Urothelium cell line (cell line): ENCODE measurements at regions not wholly inside any gene's neighbourhood (a gene's known extent, or its start where the extent isn't known, plus 50 kb on each side); places are given as distances from the start of the nearest gene placed in this dataset.
A peak's percentile ranks its signal among the peaks of the same experiment; 100 is the strongest.

ENCODE experiments used
- DNase-seq: peaks from one replicate; pipeline ENCODE4 v3.0.0; 2011; ENCODE audit warnings: low spot score, mixed read lengths
- FAIRE-seq: peaks from 2 replicates; lab custom pipeline; 2011; peaks lifted over from hg19 to GRCh38; lab: Jason Lieb, UNC

DNA sequence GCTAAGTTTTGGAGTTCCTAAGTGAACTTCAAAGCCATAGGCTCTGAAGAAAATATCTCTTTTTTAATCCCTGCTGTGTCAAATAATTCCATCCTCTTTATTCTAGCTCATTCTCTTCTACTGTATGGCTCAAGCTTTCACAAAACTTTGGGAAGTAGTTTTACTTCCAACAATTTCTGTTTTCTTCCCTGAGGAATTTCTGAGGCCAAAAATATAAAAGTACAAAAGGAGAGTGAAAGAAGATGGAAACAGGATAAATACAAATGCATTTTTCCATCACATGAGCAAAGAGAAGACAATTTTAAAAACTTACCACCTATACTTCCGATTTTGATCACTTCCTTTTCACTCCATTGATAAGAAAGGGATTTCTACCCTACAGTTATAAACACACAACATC is 585.7 kb upstream of the DAB2 start:
- DNase-seq, result no peak
- FAIRE-seq, result no peak

DNA sequence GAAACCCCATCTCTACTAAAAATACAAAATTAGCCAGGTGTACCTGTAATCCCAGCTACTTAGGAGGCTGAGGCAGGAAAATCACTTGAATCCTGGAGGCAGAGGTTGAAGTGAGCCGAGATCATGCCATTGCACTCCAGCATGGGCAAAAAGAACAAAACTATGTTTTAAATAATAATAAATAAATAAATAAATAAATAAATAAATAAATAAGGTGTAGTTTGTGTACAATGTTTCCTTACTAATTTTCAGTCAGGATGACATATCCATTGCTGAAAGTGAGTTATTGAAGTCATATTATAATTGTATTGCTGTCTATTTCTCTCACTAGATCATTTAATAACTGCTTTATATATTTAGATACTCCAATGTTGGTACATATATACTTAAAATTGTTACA is 581.5 kb upstream of the DAB2 start:
- FAIRE-seq (no peak), DNase-seq (no peak)

DNA sequence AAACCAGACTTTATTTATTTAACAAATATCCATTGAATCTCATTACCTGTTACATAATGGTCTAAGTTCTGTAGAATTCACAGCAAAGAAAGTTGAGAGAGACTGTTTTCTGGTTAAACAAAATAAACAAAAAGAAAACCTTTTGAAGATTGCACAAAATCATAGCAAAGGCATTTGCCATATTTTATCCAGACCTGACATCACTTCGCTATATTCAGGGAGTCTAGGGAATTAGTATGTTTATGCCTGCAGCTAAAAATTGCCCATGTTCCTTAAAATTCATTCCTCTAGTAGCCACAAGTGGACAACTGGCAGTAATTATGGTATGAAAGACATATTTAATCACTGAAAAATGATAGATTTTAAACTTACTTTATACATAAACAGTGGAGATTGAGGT is 577.0 kb upstream of the DAB2 start:
- no peak for DNase-seq
- FAIRE-seq, result no peak

DNA sequence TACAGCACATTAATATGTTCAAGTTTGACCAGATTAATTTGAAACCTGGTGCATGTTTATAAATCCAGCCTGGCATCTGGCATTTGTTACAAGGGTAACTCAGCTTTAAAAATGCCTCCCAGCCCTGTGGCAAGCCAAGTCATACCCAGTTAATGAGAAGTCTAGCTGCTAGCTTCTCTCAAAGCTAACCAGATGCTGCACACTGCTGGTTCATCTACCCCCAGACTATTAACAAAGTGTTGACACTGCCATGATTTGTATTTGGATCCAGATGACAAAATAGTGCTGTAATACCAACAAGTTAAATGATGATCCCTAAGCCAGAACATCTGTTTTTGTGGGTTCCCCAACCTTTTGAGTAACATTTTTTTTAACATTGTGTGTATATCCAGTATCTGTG is 573.7 kb upstream of the DAB2 start:
- DNase-seq (no peak), FAIRE-seq (no peak)

DNA sequence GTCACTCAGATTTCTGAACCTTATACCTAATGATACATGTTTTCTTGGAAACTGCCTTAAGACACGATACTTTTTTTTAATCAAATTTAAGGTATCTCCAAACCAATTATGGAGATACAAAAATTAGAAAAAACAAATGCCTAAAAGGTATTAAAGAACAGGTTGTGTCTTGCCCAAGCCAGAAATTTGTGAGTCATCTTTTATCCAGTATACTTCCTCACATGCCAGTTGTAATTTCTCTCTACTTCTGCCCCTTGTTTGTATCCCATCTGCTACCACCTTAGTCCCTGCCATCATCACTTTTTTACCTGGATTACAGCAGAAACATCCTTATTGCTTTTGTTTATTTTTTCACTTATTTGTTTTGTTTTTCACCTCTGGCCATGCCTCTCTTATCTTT is 571.2 kb upstream of the DAB2 start:
- FAIRE-seq, result no peak
- no peak for DNase-seq

DNA sequence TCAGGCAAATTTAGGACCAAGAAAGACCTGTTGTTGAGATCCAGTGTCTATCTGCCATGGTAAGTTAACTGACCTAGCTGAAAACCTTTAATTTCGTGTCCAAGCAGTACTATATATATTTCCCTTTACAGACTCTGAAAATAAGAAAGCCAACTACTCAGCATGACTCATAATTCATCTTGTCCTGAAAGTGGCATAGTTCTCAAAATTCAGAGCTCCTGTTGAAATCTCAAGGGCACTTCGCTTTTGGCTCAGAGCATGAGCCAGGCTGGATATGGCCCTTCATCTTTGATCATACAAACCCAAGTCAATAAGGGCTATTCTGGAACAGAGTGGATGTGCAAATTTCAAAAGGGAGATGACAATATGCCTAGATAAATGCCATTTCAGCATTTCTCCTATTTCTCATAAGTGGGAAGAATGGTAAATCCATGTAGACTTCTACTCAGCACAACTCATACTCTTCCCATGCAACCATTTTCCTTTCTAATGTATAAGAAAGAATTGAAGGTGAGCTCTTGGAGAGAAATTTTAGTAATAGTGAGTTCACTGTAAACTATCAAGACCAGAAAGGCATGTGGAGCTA is 567.9 kb upstream of the DAB2 start:
- DNase-seq (no peak), FAIRE-seq (no peak)

DNA sequence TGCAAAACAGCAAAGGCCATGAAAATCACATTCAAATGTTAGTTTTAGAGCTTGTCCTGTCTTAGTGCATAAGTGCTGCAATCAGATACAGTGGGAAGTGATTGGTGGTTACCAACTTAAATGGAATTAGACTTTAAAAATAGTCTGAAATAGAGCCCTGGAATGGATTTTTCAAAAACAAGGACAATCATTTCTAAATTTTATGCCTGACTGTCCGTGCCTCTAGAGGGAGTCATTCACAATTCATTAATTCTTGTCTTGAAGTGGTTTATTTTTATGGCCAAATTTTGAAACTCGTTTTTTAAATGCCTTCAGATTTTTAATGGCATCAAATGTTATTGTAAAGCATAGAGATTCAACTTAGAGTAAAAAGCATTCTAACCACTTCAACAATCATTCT is 561.8 kb upstream of the DAB2 start:
- FAIRE-seq (no peak), DNase-seq (no peak)

DNA sequence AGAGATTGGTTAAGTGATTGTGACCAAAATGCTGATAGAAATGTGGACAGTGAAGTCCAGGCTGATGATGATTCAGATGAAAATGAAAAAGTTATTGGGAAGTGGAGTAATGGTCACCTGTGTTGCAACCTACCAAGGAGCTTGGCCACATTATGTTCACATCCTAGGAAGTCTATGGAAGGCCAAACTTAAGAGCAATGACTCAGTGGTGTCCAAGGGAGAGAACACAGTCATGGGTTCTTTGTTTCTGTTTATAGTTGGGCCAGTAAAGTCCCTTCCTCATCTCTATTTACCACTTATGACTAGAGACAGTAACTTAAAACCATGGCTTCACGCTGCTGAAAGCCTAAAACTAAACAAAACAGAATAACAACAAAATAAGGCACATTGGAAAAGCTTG is 555.3 kb upstream of the DAB2 start:
- FAIRE-seq, result no peak

DNA sequence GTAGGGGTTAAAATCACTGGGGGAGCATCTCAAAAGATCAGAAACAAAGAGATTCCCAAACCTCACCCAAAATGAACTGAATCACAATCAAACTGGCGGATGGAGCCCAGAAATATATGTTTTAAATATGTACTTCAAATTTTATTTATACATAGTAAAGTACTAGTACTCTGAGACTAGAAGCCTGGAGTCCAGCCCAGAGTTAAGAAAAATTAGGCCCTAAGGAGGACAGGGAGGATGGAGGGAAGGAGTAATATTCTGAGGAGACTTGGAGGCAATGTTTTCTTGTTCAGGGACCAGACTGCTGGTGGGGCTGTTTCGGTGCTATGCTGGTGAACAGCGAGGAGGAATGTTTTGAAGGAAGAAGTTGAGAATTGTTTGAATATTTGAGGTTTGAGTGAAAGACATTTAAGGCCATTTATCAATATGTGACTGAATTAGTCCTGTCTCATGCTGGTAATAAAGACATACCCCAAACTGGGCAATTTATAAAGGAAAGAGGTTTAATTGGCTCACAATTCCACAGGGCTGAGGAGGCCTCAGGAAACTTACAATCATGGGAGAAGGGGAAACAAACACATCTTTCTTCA is 552.4 kb upstream of the DAB2 start:
- DNase-seq (no peak), FAIRE-seq (no peak)

More for the DNA sequence above, 555.3 kb upstream of the DAB2 start:
- DNase-seq, result no peak

DNA sequence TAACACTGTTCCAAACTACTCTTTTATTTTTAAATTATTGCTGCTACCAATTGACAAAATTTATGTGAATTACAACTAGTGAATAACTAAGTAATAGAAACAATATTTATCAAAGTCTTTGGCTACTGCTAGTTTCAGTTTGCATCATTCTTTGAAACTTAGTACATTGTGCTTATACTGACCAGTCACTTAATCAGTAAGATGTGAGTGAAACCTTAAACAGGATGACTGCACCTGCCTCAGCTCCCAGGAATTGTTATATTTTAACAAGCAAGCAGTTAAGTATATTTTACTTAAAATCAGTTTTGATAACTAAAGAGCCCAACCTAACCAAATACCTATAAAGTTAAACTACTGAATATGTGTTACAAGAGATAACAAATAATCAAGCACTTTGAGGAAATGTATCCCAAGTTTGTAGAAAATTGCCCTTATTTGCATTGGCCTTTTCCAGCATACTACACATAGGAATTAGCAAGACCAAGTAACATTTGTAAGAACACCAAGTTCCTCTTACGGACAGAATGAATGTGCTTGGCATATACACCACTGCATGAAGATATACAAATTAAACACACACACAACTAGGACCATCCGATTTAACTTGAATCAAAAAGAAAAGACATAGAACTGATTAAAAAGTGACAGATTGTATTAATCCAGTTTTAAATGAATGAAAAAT is 545.5 kb upstream of the DAB2 start:
- FAIRE-seq, result no peak
- no peak for DNase-seq

DNA sequence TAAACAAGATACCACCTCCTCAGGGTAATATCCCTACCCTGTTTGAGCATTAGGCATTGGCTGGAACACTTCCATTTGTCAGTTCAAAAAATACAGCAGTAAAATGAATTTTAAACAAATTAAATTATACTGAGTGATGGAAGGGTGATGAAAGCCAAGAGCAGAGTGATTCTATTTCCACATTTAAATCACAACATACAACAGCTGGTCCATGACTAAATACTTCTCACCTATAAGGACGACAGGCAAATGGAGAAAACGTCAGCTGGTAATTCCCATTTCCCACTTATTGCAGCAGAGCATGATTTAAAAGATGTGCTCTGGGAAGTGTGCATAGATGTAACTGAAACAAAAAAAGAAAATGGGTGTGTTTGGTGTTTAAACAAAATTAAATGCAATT is 543.6 kb upstream of the DAB2 start:
- no peak for FAIRE-seq
- DNase-seq, result no peak

DNA sequence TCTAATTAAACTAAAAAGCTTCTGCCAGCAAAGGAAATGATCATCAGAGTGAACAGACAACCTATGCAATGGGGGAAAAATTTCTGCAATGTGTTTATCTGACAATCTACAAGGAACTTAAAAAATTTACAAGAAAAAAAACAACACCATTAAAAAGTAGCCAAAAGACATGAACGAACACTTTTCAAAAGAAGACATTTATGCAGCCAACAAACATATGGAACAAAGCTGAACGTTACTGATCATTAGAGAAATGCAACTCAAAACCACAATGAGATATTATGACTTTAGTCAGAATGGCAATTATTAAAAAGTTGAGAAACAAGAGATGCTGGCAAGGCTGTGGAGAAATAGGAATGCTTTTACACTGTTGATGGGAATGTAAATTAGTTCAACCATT is 530.4 kb upstream of the DAB2 start:
- FAIRE-seq (no peak), DNase-seq (no peak)

DNA sequence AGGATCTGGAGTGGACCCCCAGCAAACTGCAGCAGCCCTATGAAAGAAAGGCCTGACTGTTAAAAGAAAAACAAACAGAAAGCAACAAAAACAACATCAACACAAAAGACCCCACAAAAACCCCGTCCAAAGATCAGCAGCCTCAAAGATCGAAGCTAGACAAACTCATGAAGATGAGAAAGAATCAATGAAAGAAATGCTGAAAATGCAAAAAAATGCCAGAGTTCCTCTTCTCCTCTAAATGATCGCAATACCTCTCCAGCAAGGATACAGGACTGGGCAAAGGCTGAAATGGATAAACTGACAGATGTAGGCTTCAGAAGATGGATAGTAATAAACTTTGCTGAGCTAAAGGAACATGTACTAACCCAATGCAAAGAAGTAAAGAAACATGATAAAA is 526.3 kb upstream of the DAB2 start:
- DNase-seq, result no peak
- no peak for FAIRE-seq

DNA sequence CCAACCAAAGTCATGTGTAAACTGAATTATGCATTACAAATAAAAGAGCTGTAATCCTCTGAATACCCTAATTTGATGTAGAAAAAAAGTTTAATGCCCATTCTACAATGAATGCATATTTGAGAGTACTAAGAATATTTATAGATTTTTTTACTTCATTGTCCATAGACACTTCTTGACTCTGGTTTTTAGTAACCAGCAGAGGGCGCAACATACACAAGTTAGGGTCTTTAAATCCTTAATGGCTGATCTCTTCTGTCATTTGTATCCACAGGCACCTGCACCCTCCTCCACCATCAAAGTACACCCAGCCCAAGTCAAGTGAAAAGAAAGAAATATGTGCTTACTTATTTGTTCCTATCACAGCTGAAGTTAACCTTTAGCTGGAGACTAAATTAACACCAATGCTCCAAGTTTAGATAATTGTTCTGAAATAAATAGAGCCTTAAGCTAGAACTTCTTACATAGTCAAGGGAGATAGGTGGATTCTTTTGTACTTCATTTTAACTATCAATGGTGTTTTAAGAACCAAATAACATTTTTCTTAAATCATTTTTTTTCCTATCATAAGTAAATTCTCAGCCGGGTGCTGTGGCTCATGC is 524.2 kb upstream of the DAB2 start:
- FAIRE-seq, result no peak
- DNase-seq, result peak; percentile 56

DNA sequence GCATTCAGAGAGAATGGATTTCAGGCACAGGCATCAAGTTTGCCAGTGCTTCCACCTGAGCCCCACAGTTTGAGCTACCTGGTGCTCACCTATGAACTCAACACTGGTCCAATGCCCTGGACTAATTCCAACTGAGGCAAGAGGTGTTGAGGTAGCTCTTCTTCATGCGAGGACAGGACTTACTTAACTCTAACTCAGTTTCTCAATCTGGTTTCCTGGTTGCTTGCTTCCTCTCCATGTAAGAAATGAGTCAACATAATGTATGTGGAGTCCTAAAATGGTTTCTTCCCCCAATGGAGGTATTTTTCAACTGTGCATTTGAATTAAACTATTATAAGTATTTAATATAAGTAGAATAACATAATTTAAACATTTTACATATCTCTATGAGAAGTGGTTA is 523.6 kb upstream of the DAB2 start:
- no peak for FAIRE-seq

DNA sequence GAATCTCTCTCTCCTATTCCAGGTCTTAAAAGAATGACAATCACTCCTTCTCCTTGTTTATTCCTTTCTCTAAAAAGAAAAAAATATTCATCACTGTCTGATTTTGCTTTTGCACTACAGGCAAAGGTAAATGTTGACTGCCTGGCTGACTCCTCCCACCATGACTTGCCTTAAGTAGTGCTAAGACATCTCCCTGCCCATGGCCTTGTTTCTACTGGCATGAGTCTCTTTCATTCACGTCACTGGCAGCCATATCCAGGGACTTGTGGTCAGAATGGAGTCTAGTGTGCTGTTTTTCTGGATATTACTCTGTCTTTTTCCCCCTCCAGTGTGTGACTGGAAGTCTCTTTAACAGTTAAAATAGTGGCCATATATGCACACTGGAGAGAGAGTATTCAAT is 522.9 kb upstream of the DAB2 start:
- no peak for FAIRE-seq
- DNase-seq, result no peak

More for the DNA sequence above, 523.6 kb upstream of the DAB2 start:
- no peak for DNase-seq

DNA sequence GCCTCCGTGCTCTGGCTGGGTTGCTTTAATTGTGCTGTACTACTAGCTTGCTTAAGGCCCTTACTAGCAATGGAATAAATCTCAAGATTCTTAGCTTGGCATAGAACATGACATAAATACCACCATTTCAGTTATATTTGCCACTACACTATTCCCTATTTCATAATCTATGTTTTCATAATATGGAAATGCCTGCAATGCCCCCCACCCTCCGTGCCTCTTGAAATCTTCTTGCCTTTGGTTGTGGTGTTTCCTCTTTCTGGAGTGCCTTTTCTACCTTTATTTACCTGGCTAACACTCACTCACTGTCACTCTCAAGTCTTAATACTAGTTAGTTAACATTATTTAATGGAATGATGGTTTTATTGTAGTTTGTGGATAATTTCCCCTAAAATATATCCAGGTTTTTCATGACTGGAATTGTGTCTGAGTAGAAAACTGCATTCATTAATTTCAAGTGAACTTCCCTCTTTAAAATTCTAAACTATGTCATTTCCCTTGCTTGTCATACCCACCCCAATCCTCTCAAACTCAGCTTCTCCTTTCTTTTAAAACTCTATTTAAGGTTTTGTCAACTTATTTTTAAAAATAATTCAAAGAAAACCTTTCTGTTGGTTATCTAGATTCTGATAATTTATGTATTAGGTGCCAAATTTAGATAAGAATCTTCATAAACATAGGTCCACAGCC is 521.7 kb upstream of the DAB2 start:
- no peak for DNase-seq
- FAIRE-seq, result no peak

DNA sequence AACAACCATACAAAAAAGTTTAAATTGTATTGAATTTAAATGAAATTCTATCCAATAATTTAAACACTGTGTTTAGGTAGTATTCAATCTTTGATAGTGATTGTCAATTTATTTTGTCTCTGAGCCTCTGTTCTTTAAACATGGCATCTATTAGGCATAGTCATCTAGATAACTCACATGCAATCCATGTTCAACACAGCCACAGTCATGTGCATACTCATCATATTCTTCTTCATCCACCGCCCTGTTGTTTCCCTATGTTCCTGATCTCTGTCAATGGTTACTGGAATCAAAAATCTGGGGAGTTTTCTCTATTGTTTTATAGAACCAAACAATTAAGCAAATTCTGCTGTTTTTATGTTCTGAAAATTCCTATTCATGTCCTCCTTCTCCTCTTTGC is 521.1 kb upstream of the DAB2 start:
- FAIRE-seq, result no peak
- no peak for DNase-seq

DNA sequence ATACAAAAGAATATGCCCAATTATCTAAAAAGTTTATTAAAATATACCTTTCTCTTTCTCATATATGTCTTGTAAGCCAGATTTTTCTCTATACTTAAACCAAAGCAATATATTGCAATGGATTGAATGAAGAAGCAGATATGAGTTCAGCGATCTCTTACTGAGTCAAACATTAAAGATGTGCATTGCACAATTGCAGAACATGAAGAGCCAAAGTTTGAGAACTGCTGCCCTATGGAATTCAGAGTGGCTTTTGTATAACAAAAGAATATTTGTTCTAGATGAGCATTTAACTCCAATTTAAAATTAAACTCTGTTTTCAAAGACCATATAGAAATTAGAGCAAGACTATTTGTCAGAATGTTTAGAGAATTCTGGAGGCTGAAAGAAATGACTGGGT is 519.0 kb upstream of the DAB2 start:
- FAIRE-seq (no peak), DNase-seq (no peak)

DNA sequence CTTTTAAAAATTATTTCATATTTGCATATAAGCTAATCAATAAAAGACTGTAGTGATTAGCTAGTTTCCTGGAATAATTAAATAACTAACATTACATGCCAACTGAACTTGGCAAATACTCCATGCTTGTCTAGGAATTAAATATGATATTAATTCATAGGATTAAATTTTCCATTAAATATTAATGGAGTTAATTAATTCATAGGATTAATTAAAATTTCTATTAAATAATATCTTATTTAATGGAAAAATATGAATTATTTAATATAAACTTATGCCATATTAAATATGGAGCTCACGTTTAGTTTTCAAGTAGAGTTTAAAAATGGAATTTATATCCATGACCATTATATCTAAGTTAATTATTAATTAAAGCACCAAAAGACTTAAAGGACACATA is 517.8 kb upstream of the DAB2 start:
- DNase-seq, result no peak
- FAIRE-seq, result no peak

DNA sequence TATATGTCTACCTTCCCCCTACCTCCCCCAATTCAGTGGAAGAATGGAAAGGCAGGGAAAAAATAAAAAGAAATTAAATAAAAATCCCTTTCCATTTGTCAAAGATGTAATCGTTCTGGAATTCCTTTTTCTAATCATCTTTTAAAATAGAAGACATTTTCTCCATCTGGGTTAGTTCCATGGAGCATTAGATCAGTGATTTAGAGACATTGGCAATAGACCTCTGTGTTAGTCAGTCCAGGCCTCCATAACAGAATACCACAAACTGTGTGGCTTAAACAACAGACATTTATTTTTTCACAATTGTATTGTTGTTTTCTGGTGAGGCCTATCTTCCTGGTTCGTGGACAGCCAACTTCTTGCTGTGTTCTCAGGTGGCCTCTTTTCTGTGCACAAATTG is 516.6 kb upstream of the DAB2 start:
- DNase-seq, result no peak
- FAIRE-seq, result no peak

DNA sequence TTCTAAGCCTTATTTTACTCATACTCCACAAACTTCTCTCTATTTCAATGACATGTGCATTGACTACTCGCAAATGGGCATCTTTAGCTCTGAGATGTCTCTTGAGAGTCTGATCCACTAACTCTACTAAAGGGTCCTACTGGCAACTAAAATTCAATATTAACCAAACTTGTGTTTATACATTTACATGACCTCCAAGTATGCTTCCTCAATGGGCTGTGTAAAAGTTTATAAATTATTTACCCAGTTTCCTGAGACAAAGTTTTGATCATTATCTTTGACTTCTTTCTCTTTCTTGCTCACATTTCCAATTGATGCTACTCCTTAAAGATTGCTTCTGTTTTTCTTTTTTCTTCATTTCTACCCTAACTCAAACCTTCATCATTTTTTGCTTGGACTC is 510.1 kb upstream of the DAB2 start:
- DNase-seq (no peak), FAIRE-seq (no peak)
